Testis (tissue), 2 donors: ENCODE measurements at regions not wholly inside any gene's neighbourhood (a gene's known extent, or its start where the extent isn't known, plus 50 kb on each side); places are given as distances from the start of the nearest gene placed in this dataset.

Experiments used
- DNase-seq: peaks from one replicate; pipeline ENCODE4 v3.0.0-alpha.2; 2019
- H3K27ac ChIP-seq, 2 donors: fragments of 200-600 bp; sonication (generic); one replicate each; pipeline ENCODE4 v1.5.1; 2019
- H3K27me3 ChIP-seq: fragments of 200-600 bp; sonication (generic); one replicate; pipeline ENCODE4 v1.5.1; 2019
- H3K36me3 ChIP-seq: fragments of 200-600 bp; sonication (generic); one replicate; pipeline ENCODE4 v1.5.1; 2017; ENCODE audit warnings: low read depth; ENCODE audit errors: missing control alignments
- H3K4me1 ChIP-seq: fragments of 200-600 bp; sonication (generic); one replicate; pipeline ENCODE4 v1.5.1; 2019
- H3K4me3 ChIP-seq, 2 donors: fragments of 200-600 bp; sonication (generic); one replicate each; pipeline ENCODE4 v1.5.1; 2017 to 2019
- H3K9me3 ChIP-seq: fragments of 200-600 bp; sonication (generic); one replicate; pipeline ENCODE4 v1.5.1; 2017
- CTCF ChIP-seq, 3 experiments: fragments of 450-650 bp in 2 of 3; fragments of 200-600 bp in 1 of 3; sonication (generic) in 1 of 3; IDR thresholded peaks; one replicate each; pipeline ENCODE4 v1.5.1; 2016 to 2019; ENCODE audit warnings: antibody characterized with exemption in 3 of 3, mild to moderate bottlenecking in 2 of 3, moderate library complexity in 1 of 3
- POLR2A ChIP-seq: fragments of 450-650 bp; IDR thresholded peaks from one replicate; pipeline ENCODE4 v1.6.1; 2017; ENCODE audit warnings: antibody characterized with exemption, mild to moderate bottlenecking, moderate library complexity
- WGBS, 2 donors: methylation state at CpG; one replicate each; pipeline ENCODE4 v1.1.5; 2018; 5-methylcytosine and 5-hydroxymethylcytosine counted together
- intact Hi-C: fragments of 100-400 bp; cut with DNase I; formaldehyde crosslinking; loops from one replicate; pipeline ENCODE4 v1.15.1; 2023; ENCODE audit warnings: low total_unique reads

GRCh38 chrX:4588893-4589292, 875.4 kb upstream of the PRKX start:
- DNase-seq, result no peak
- 53 to 76% methylated on average over 6 of the region's 6 CpGs for WGBS, 2 donors
- no peaks in the 10 kb centered on the region for H3K36me3 ChIP-seq

GRCh38 chrX:4588466-4588865, 875.0 kb upstream of the PRKX start:
- no peak overlapping the region for H3K4me3 ChIP-seq
- intact Hi-C loops, result no loop called here
- no peak for DNase-seq
- no peaks in the 10 kb centered on the region for H3K36me3 ChIP-seq
- no peaks in the 10 kb centered on the region for H3K9me3 ChIP-seq
- no peaks in the 10 kb centered on the region for H3K4me1 ChIP-seq
- TF ChIP-seq POLR2A (no peak), CTCF (IDR thresholded peaks at IDR 0.05) (no peak)
- WGBS, 2 donors, result 51 to 69% methylated on average over 5 of the region's 5 CpGs
- H3K27me3 ChIP-seq, result no peaks in the 10 kb centered on the region
- H3K27ac ChIP-seq, result no peak overlapping the region

More at GRCh38 chrX:4588893-4589292, 875.4 kb upstream of the PRKX start:
- no peak overlapping the region for H3K4me3 ChIP-seq
- no peaks in the 10 kb centered on the region for H3K9me3 ChIP-seq
- TF ChIP-seq POLR2A (no peak), CTCF (IDR thresholded peaks at IDR 0.05) (no peak)
- no peak overlapping the region for H3K27ac ChIP-seq
- no peaks in the 10 kb centered on the region for H3K27me3 ChIP-seq
- intact Hi-C loops, result no loop called here
- H3K4me1 ChIP-seq, result no peaks in the 10 kb centered on the region

GRCh38 chrX:4588056-4588455, 874.6 kb upstream of the PRKX start:
- no peaks in the 10 kb centered on the region for H3K36me3 ChIP-seq
- DNase-seq, result no peak
- H3K27me3 ChIP-seq, result no peaks in the 10 kb centered on the region
- H3K4me1 ChIP-seq, result no peaks in the 10 kb centered on the region
- no peak overlapping the region for H3K4me3 ChIP-seq
- intact Hi-C loops, result no loop called here
- no peak overlapping the region for H3K27ac ChIP-seq
- no peak for TF ChIP-seq POLR2A
- no peak for TF ChIP-seq CTCF (IDR thresholded peaks at IDR 0.05)
- 50 to 70% methylated on average over 3 of the region's 3 CpGs for WGBS, 2 donors
- no peaks in the 10 kb centered on the region for H3K9me3 ChIP-seq

GRCh38 chrX:4579999-4580398, 866.5 kb upstream of the PRKX start:
- no peak for DNase-seq
- H3K4me1 ChIP-seq, result no peaks in the 10 kb centered on the region
- 94 to 95% methylated on average over 5 of the region's 5 CpGs for WGBS, 2 donors
- no peaks in the 10 kb centered on the region for H3K27me3 ChIP-seq
- H3K4me3 ChIP-seq, result no peak overlapping the region
- H3K27ac ChIP-seq, result no peak overlapping the region
- H3K36me3 ChIP-seq, result no peaks in the 10 kb centered on the region
- TF ChIP-seq POLR2A (no peak), CTCF (IDR thresholded peaks at IDR 0.05) (no peak)
- H3K9me3 ChIP-seq, result no peaks in the 10 kb centered on the region
- intact Hi-C loops, result no loop called here

GRCh38 chrX:4579480-4579879, 866.0 kb upstream of the PRKX start:
- intact Hi-C loops, result no loop called here
- H3K36me3 ChIP-seq, result no peaks in the 10 kb centered on the region
- TF ChIP-seq POLR2A (no peak), CTCF (IDR thresholded peaks at IDR 0.05) (no peak)
- 67 to 80% methylated on average over 4 of the region's 4 CpGs for WGBS, 2 donors
- H3K27ac ChIP-seq, result no peak overlapping the region
- no peaks in the 10 kb centered on the region for H3K9me3 ChIP-seq
- DNase-seq, result no peak
- H3K4me1 ChIP-seq, result no peaks in the 10 kb centered on the region
- no peak overlapping the region for H3K4me3 ChIP-seq
- H3K27me3 ChIP-seq, result no peaks in the 10 kb centered on the region
